ENCODE measurements at regions not wholly inside any gene's neighbourhood (a gene's known extent, or its start where the extent isn't known, plus 50 kb on each side); places are given as distances from the start of the nearest gene placed in this dataset.

DNA sequence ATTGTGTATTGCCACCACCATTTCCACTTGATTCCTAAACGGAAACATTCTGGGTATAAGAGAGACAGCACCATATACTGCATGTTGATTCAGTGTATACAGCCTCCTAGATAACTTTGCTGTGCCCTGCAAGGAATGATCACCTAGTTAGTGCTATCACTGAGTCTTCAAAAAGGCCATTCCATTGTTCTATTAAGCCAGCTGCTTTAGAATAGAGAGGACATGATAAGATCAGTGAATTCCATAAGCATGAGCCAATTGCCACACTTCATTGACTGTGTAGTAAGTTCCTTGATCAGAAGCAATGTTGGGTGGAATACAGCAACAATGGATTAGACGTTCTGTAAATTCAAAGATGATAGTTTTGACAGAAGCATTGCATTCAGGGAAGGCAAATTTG lies 1047.3 kb downstream of the PCDH18 start:
- no peak for TF ChIP-seq POLR2A (IDR thresholded peaks at IDR 0.05; ENCODE audit: low read depth, low read length)
- no peak for TF ChIP-seq TAF1 (IDR thresholded peaks at IDR 0.05; ENCODE audit: low read depth, low read length)
- TF ChIP-seq SPI1 (IDR thresholded peaks at IDR 0.05; ENCODE audit: low read depth, low read length) = no peak
- no peak for TF ChIP-seq POLR2AphosphoS5 (IDR thresholded peaks at IDR 0.05; ENCODE audit: low read depth, low read length)
- no peak for TF ChIP-seq POU2F2 (IDR thresholded peaks at IDR 0.05; ENCODE audit: low read depth, low read length)
- no peak for TF ChIP-seq PAX5 (IDR thresholded peaks at IDR 0.05; ENCODE audit: insufficient read depth, low read length, severe bottlenecking)
- FAIRE-seq (no peak), DNase-seq (ENCODE audit: insufficient read length, low spot score) (no peak)

- DNase-seq (ENCODE audit: insufficient read length, low spot score) (no peak), FAIRE-seq (no peak)
- TF ChIP-seq TAF1 (IDR thresholded peaks at IDR 0.05; ENCODE audit: low read depth, low read length) (no peak), SPI1 (IDR thresholded peaks at IDR 0.05; ENCODE audit: low read depth, low read length) (no peak), POU2F2 (IDR thresholded peaks at IDR 0.05; ENCODE audit: low read depth, low read length) (no peak), POLR2AphosphoS5 (IDR thresholded peaks at IDR 0.05; ENCODE audit: low read depth, low read length) (no peak), PAX5 (IDR thresholded peaks at IDR 0.05; ENCODE audit: insufficient read depth, low read length, severe bottlenecking) (no peak), POLR2A (IDR thresholded peaks at IDR 0.05; ENCODE audit: low read depth, low read length) (no peak)
These were observed 1055.5 kb downstream of the PCDH18 start for GRCh38 chr4:136476753-136477152.

DNA sequence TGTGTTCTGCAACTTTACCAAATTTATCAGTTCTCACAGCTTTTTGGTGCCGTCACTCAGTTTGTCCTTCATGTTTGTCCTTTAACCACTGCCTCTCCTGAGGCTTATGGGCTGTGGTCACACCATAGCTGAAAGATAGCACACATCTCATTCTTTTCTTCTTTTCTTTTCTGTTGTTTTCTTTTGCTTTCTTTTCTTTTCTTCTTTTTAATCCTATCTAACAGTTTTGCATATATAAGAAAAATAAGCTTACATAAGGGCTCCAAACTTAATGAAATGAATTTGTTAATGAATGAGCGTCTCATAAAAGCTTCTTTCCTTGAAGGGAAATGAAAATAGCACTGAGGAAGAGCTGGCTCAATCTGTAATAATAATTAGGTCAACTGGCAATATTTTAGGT lies 1061.2 kb downstream of the PCDH18 start:
- no peak for TF ChIP-seq SPI1 (IDR thresholded peaks at IDR 0.05; ENCODE audit: low read depth, low read length)
- no peak for TF ChIP-seq POLR2AphosphoS5 (IDR thresholded peaks at IDR 0.05; ENCODE audit: low read depth, low read length)
- TF ChIP-seq POLR2A (IDR thresholded peaks at IDR 0.05; ENCODE audit: low read depth, low read length) = no peak
- no peak for FAIRE-seq
- no peak for DNase-seq (ENCODE audit: insufficient read length, low spot score)

DNA sequence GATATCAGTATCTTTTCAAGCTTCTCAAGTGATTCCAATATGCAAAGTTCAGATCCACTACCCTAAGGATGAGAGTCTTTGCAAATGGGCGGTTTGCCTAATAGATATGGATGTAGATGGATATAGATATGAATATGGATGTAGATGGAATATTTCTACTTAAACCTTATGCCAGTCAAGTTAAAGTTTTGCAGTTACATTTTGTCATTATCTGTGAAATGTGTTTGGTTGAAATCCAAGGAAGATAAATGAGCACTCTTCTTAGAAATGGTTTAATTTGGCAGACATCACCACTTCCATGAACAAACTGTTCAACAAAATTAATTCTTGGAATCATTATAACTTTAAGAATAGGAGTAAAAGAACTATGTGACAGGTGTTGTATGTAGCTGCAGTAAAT lies 1066.6 kb downstream of the PCDH18 start:
- DNase-seq (ENCODE audit: insufficient read length, low spot score) (no peak), FAIRE-seq (no peak)
- TF ChIP-seq TAF1 (IDR thresholded peaks at IDR 0.05; ENCODE audit: low read depth, low read length) (no peak), POLR2A (IDR thresholded peaks at IDR 0.05; ENCODE audit: low read depth, low read length) (no peak), POU2F2 (IDR thresholded peaks at IDR 0.05; ENCODE audit: low read depth, low read length) (no peak), POLR2AphosphoS5 (IDR thresholded peaks at IDR 0.05; ENCODE audit: low read depth, low read length) (no peak), PAX5 (IDR thresholded peaks at IDR 0.05; ENCODE audit: insufficient read depth, low read length, severe bottlenecking) (no peak), SPI1 (IDR thresholded peaks at IDR 0.05; ENCODE audit: low read depth, low read length) (no peak)

GRCh38 chr4:136463941-136464340 lies 1068.4 kb downstream of the PCDH18 start:
- no peak for TF ChIP-seq POU2F2 (IDR thresholded peaks at IDR 0.05; ENCODE audit: low read depth, low read length)
- no peak for FAIRE-seq
- no peak for DNase-seq (ENCODE audit: insufficient read length, low spot score)

- DNase-seq (ENCODE audit: insufficient read length, low spot score) (no peak), FAIRE-seq (no peak)
- no peak for TF ChIP-seq SPI1 (IDR thresholded peaks at IDR 0.05; ENCODE audit: low read depth, low read length)
- TF ChIP-seq POLR2A (IDR thresholded peaks at IDR 0.05; ENCODE audit: low read depth, low read length) = no peak
- TF ChIP-seq POU2F2 (IDR thresholded peaks at IDR 0.05; ENCODE audit: low read depth, low read length) = no peak
- no peak for TF ChIP-seq POLR2AphosphoS5 (IDR thresholded peaks at IDR 0.05; ENCODE audit: low read depth, low read length)
- TF ChIP-seq TAF1 (IDR thresholded peaks at IDR 0.05; ENCODE audit: low read depth, low read length) = no peak
- TF ChIP-seq PAX5 (IDR thresholded peaks at IDR 0.05; ENCODE audit: insufficient read depth, low read length, severe bottlenecking) = no peak
These were observed 1070.8 kb downstream of the PCDH18 start for GRCh38 chr4:136461533-136461932.

DNA sequence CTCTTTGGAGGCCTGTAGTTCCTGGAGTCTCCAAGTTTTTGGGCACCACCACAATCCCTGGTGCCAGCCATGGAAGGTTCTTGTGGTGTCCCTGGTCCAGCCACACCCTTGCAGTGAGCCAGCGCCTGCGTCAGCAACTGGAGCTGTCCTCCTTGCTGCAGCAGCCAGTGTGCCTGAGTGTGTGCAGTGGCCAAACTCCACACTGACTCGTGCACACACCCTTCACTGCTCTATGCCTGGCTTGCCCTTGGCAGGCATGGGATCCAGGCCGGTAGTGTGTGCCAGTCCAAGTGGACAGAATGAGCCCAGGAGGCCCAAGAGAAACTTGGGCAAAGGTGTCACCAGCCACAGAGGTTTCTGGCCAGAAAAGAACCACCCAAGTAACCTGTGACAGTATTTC lies 1074.0 kb downstream of the PCDH18 start:
- FAIRE-seq (no peak), DNase-seq (ENCODE audit: insufficient read length, low spot score) (no peak)
- TF ChIP-seq POLR2A (IDR thresholded peaks at IDR 0.05; ENCODE audit: low read depth, low read length) = no peak
- no peak for TF ChIP-seq SPI1 (IDR thresholded peaks at IDR 0.05; ENCODE audit: low read depth, low read length)
- no peak for TF ChIP-seq POLR2AphosphoS5 (IDR thresholded peaks at IDR 0.05; ENCODE audit: low read depth, low read length)
- TF ChIP-seq TAF1 (IDR thresholded peaks at IDR 0.05; ENCODE audit: low read depth, low read length) = no peak
- TF ChIP-seq POU2F2 (IDR thresholded peaks at IDR 0.05; ENCODE audit: low read depth, low read length) = no peak
- no peak for TF ChIP-seq PAX5 (IDR thresholded peaks at IDR 0.05; ENCODE audit: insufficient read depth, low read length, severe bottlenecking)

- TF ChIP-seq PAX5 (IDR thresholded peaks at IDR 0.05; ENCODE audit: insufficient read depth, low read length, severe bottlenecking) = no peak
- no peak for TF ChIP-seq POLR2A (IDR thresholded peaks at IDR 0.05; ENCODE audit: low read depth, low read length)
- no peak for TF ChIP-seq TAF1 (IDR thresholded peaks at IDR 0.05; ENCODE audit: low read depth, low read length)
- TF ChIP-seq SPI1 (IDR thresholded peaks at IDR 0.05; ENCODE audit: low read depth, low read length) = no peak
- TF ChIP-seq POLR2AphosphoS5 (IDR thresholded peaks at IDR 0.05; ENCODE audit: low read depth, low read length) = no peak
- TF ChIP-seq POU2F2 (IDR thresholded peaks at IDR 0.05; ENCODE audit: low read depth, low read length) = no peak
- FAIRE-seq = no peak
- no peak for DNase-seq (ENCODE audit: insufficient read length, low spot score)
These were observed 1074.7 kb downstream of the PCDH18 start for GRCh38 chr4:136457577-136457976.

- DNase-seq (ENCODE audit: insufficient read length, low spot score) (no peak), FAIRE-seq (no peak)
- no peak for TF ChIP-seq POLR2A (IDR thresholded peaks at IDR 0.05; ENCODE audit: low read depth, low read length)
These were observed 1075.3 kb downstream of the PCDH18 start for GRCh38 chr4:136457004-136457403.

- TF ChIP-seq TAF1 (IDR thresholded peaks at IDR 0.05; ENCODE audit: low read depth, low read length) = no peak
- TF ChIP-seq POU2F2 (IDR thresholded peaks at IDR 0.05; ENCODE audit: low read depth, low read length) = no peak
- no peak for TF ChIP-seq PAX5 (IDR thresholded peaks at IDR 0.05; ENCODE audit: insufficient read depth, low read length, severe bottlenecking)
- no peak for TF ChIP-seq SPI1 (IDR thresholded peaks at IDR 0.05; ENCODE audit: low read depth, low read length)
- TF ChIP-seq POLR2A (IDR thresholded peaks at IDR 0.05; ENCODE audit: low read depth, low read length) = no peak
- DNase-seq (ENCODE audit: insufficient read length, low spot score) (no peak), FAIRE-seq (no peak)
These were observed 1089.3 kb downstream of the PCDH18 start for GRCh38 chr4:136443006-136443405.

- TF ChIP-seq SPI1 (IDR thresholded peaks at IDR 0.05; ENCODE audit: low read depth, low read length) = no peak
- TF ChIP-seq TAF1 (IDR thresholded peaks at IDR 0.05; ENCODE audit: low read depth, low read length) = no peak
- no peak for TF ChIP-seq POLR2A (IDR thresholded peaks at IDR 0.05; ENCODE audit: low read depth, low read length)
- TF ChIP-seq POU2F2 (IDR thresholded peaks at IDR 0.05; ENCODE audit: low read depth, low read length) = no peak
- no peak for TF ChIP-seq PAX5 (IDR thresholded peaks at IDR 0.05; ENCODE audit: insufficient read depth, low read length, severe bottlenecking)
- TF ChIP-seq POLR2AphosphoS5 (IDR thresholded peaks at IDR 0.05; ENCODE audit: low read depth, low read length) = no peak
- DNase-seq (ENCODE audit: insufficient read length, low spot score) (no peak), FAIRE-seq (no peak)
These were observed 1089.8 kb downstream of the PCDH18 start for GRCh38 chr4:136442447-136442846.
